HL-60 (cell line): ENCODE measurements at regions not wholly inside any gene's neighbourhood (a gene's known extent, or its start where the extent isn't known, plus 50 kb on each side); places are given as distances from the start of the nearest gene placed in this dataset.

ENCODE experiments used
- DNase-seq, 2 experiments: peaks; one replicate each; pipeline ENCODE4 v3.0.0-alpha.2; 2010 to 2020; ENCODE audit warnings: low read depth in 1 of 2, low spot score in 1 of 2
- H3K27ac ChIP-seq: fragments of 250-450 bp; sonication (Bioruptor Pico); replicated peaks from 2 replicates; pipeline ENCODE4 v1.5.1; 2020; ENCODE audit warnings: mild to moderate bottlenecking, moderate library complexity
- H3K27me3 ChIP-seq: fragments of 250-450 bp; sonication (Bioruptor Pico); 2 replicates; pipeline ENCODE4 v1.5.1; 2021; ENCODE audit warnings: mild to moderate bottlenecking, moderate library complexity; ENCODE audit not compliant: insufficient read depth, poor library complexity, severe bottlenecking
- H3K4me3 ChIP-seq: replicated peaks from 2 replicates; pipeline ENCODE4 v1.5.1; 2011; ENCODE audit warnings: mild to moderate bottlenecking, control low read depth, low read length; ENCODE audit not compliant: insufficient read depth
- GABPA ChIP-seq: IDR thresholded peaks from 2 replicates; pipeline ENCODE4 v1.6.1; 2012; ENCODE audit warnings: low read depth
- POLR2AphosphoS5 ChIP-seq: IDR thresholded peaks from 2 replicates; pipeline ENCODE4 v1.6.1; 2012; ENCODE audit warnings: low read depth
- SPI1 ChIP-seq: IDR thresholded peaks from 2 replicates; pipeline ENCODE4 v1.6.1; 2012; ENCODE audit warnings: low read depth, mild to moderate bottlenecking, borderline replicate concordance
- TF ChIP-seq, protein P1 (sequence below): IDR thresholded peaks from one replicate; pipeline ENCODE4 v1.5.1; 2011; ENCODE audit warnings: low read length, control low read depth, inconsistent platforms; ENCODE audit not compliant: insufficient read depth
- TF ChIP-seq, protein P2 (sequence below): IDR thresholded peaks from 2 replicates; pipeline ENCODE4 v1.6.1; 2012; ENCODE audit warnings: low read depth; ENCODE audit not compliant: insufficient replicate concordance

DNA sequence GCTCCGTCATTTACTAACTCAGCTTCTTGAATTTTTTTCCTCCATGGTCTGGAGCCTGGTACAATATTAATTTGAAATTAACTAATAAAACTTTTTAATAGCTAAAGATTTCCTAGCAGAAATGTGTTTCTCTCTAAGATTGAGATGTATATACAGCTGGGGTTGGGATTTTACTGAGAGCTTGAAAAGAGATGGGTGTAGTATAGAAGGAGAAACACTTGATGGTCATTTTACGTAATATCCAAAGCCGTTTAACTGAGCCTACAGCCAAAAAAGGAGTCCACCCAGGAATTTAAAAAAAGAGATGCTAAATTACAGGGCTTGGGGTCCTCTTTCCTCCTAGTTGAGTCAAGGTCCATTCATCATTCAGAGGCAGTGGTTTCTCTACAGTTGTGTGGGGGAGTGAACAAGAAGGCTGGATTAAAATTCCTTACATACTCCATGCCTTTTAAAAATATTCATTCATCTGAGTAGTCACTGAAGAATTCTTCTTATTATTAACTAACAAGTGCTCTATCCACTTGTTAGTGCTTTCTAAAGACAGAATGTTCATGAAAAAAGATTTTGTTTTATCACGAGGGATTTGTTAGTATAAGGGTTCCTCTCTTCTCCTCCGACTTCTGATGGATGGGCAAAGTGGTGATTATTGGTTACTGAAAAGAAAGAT, 255.3 kb upstream of the IL12A start:
- no peak for DNase-seq
- TF ChIP-seq POLR2AphosphoS5 (no peak), GABPA (no peak)
- peaks cover under 1% of the 10 kb centered on the region for H3K27me3 ChIP-seq
- H3K4me3 ChIP-seq = no peak overlapping the region
- no peak overlapping the region for H3K27ac ChIP-seq

DNA sequence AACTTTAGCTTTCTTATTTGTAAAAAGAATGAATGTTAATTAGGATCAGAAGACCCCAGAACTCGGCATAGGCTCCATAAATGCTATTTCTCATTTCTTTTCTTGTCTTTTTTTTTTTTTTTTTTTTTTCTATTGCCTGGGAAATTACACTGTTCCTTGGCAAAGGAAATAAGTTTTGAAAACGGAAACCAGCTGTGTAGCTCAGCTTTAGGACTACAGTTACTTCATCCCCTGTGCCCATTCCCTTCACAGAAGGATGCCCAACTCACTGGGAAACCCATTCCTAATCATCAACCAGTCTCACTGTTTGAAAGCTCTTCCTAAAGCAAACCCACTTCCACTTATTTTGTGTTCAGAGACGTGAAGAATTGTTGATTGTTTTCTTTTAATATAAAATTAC, 254.0 kb upstream of the IL12A start:
- TF ChIP-seq POLR2AphosphoS5 (no peak), GABPA (no peak), SPI1 (no peak)
- TF ChIP-seq, protein P1, sequence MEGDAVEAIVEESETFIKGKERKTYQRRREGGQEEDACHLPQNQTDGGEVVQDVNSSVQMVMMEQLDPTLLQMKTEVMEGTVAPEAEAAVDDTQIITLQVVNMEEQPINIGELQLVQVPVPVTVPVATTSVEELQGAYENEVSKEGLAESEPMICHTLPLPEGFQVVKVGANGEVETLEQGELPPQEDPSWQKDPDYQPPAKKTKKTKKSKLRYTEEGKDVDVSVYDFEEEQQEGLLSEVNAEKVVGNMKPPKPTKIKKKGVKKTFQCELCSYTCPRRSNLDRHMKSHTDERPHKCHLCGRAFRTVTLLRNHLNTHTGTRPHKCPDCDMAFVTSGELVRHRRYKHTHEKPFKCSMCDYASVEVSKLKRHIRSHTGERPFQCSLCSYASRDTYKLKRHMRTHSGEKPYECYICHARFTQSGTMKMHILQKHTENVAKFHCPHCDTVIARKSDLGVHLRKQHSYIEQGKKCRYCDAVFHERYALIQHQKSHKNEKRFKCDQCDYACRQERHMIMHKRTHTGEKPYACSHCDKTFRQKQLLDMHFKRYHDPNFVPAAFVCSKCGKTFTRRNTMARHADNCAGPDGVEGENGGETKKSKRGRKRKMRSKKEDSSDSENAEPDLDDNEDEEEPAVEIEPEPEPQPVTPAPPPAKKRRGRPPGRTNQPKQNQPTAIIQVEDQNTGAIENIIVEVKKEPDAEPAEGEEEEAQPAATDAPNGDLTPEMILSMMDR = no peak
- TF ChIP-seq, protein P2, sequence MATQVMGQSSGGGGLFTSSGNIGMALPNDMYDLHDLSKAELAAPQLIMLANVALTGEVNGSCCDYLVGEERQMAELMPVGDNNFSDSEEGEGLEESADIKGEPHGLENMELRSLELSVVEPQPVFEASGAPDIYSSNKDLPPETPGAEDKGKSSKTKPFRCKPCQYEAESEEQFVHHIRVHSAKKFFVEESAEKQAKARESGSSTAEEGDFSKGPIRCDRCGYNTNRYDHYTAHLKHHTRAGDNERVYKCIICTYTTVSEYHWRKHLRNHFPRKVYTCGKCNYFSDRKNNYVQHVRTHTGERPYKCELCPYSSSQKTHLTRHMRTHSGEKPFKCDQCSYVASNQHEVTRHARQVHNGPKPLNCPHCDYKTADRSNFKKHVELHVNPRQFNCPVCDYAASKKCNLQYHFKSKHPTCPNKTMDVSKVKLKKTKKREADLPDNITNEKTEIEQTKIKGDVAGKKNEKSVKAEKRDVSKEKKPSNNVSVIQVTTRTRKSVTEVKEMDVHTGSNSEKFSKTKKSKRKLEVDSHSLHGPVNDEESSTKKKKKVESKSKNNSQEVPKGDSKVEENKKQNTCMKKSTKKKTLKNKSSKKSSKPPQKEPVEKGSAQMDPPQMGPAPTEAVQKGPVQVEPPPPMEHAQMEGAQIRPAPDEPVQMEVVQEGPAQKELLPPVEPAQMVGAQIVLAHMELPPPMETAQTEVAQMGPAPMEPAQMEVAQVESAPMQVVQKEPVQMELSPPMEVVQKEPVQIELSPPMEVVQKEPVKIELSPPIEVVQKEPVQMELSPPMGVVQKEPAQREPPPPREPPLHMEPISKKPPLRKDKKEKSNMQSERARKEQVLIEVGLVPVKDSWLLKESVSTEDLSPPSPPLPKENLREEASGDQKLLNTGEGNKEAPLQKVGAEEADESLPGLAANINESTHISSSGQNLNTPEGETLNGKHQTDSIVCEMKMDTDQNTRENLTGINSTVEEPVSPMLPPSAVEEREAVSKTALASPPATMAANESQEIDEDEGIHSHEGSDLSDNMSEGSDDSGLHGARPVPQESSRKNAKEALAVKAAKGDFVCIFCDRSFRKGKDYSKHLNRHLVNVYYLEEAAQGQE = no peak
- peaks cover 2% of the 10 kb centered on the region for H3K27me3 ChIP-seq
- H3K27ac ChIP-seq = no peak overlapping the region
- H3K4me3 ChIP-seq = no peak overlapping the region
- no peak for DNase-seq

DNA sequence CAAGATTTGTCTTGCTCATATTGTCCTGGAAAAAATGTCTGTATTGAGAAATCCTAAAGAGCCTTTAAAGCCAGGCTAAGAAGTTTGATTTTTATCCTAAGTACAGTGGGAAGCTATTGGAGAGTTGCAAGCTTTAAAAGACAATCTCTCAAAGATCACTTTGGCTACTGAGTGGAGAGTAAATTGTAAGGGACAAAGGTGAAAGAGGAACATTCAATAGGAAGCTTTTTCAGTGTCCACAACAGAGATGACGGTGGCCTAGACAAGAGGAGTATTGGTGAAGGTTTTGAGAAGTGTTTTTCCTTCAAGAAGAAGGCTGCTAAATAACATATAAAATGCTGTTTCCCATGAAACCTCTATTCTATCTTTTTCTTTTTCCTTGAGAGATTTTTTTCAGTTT, 249.5 kb upstream of the IL12A start:
- DNase-seq = no peak
- peaks cover 2% of the 10 kb centered on the region for H3K27me3 ChIP-seq
- no peak overlapping the region for H3K27ac ChIP-seq
- TF ChIP-seq SPI1 (no peak), GABPA (no peak), POLR2AphosphoS5 (no peak)
- TF ChIP-seq, protein P1 = no peak
- TF ChIP-seq, protein P2 = no peak
- no peak overlapping the region for H3K4me3 ChIP-seq

DNA sequence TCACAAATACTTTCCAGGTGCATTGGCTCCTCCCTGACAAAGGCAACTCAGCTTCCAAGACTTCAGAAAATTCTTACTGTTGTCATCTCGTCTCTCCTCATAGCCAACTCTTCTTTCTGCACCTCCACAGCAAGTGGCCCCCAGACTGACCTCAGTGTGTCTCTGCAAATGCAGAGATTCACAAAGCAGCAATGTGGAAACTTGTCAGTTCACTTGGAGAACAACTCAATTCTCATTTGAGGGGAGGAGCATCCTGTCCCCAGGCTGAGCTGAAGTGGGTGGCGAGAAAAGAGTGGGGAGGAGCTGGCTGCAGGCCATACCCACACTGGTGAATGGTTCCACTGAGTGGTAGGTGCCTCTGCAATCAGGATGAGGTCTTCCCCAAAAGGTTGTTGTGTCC, 248.7 kb upstream of the IL12A start:
- Histone ChIP-seq H3K27me3 (peaks cover 2% of the 10 kb centered on the region), H3K27ac (no peak overlapping the region), H3K4me3 (no peak overlapping the region)
- DNase-seq = no peak
- no peak for TF ChIP-seq SPI1
- TF ChIP-seq GABPA = no peak
- TF ChIP-seq, protein P2 = no peak
- TF ChIP-seq, protein P1 = no peak
- no peak for TF ChIP-seq POLR2AphosphoS5
